NCI-H2227 (cell line): ENCODE measurements at regions not wholly inside any gene's neighbourhood (a gene's known extent, or its start where the extent isn't known, plus 50 kb on each side); places are given as distances from the start of the nearest gene placed in this dataset.

Experiments used
- DNase-seq: peaks from one replicate; lab custom pipeline; 2025; ENCODE audit not compliant: unreplicated experiment; lab: John Stamatoyannopoulos, UW

- no peak for DNase-seq
Measured at GRCh38 chr4:176970853-176971252, 178.1 kb upstream of the VEGFC start.

GRCh38 chr4:176971576-176972115 lies 178.9 kb upstream of the VEGFC start:
- no peak for DNase-seq

DNA sequence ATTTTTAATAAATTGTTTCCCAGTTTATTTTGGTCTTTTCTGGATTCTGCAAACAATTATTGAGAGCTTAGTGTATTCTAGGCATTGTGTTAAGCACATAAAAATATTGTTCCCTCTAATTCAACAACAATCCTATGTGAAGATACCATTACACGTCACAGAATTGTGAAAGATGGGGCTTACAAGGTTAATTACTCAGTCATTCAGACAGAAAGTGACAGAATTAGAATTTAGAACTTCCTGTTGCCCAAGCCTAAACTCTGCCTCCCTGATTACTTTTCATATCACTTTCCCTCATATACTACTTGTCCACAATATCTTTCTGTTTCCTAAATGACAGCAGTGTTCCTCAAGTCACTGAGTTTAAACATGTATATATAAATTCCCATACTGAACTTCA lies 186.7 kb upstream of the VEGFC start:
- no peak for DNase-seq

DNA sequence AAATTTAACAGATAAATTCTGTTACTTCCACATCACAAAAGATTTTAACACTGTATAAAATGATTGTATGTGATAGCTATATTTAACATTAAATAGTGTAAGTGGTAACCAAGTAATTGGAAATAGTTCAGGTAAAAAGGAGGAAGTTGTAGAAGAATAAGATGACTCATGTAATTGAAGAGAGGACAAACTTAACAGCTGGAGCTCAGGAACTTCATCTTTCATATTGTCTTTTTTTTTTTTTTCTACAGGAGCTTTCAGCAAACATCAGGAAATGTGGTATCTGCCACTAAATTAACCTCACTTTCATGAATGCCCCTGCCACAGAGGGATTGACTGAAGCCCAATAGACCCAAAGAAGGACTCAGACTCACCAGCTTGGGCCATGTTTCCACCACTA lies 188.4 kb upstream of the VEGFC start:
- no peak for DNase-seq

- DNase-seq, result no peak
Measured at GRCh38 chr4:176981551-176981950, 188.8 kb upstream of the VEGFC start.

DNA sequence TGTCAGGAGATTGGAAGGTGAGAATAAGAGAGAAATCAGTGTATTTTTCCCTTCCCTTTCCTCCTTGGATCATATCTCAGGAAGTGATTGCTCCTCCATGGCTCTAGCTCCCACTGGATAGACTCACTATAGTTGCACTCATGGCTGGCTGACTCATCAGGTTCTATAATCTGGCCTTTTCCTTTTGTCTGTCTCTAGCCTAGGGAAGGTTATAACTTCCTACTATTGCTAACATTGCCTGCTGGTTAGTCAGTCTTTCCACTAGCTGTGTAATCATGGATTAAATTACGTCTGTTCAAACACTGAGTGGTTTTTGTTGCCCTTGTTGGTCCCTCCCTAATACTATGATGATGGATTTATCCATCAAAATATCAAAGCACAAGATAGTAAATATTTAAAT lies 195.5 kb upstream of the VEGFC start:
- DNase-seq, result no peak

DNA sequence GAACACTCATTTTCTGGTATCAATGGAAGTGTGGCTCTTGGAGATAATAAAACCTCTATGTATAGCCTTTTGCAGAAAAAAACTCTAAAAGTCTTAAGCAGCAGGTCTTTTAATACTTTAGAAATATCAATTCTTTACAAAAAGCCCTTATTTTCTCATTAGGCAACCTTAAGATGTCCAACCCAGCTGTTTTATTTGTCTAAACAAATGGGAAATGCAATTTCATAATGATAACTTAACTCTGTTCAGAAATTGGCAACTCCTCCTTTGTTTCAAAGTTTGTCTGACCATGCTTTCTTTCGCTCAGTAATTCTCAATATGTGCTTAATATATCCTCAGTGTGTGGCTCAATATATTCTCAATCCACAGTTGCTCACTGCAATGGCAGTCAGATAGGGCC lies 196.5 kb upstream of the VEGFC start:
- DNase-seq, result no peak

DNA sequence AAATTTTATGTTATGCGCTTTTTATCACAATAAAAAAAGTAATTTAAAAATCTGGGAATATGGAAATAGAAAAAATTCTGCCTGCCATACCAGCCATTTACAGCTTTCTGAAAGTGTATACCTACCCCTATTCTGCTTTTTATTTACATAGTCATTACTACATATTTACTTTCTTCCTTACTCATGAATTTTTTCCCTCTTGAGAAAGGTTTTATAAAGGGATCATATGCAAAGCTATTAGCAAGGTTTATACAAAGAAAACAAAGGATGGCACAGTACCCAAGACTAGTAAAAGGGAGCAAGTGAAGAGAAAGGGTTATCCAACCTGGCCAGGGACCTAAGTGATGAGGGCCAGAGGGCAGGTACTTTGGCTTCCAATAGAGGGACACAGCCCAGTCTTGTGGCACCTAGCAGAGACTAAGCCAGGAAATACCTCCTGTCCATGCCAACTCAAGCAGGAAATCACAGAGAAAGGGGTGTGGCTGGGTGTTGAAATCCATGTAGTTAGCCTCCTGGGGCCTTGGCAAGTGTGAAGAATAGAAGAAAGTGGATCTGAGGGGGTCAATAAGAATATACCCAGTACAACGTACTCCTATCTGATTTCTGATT lies 207.3 kb upstream of the VEGFC start:
- no peak for DNase-seq

GRCh38 chr4:177001271-177002175 lies 208.8 kb upstream of the VEGFC start:
- DNase-seq, result no peak

GRCh38 chr4:177005674-177006230 lies 213.0 kb upstream of the VEGFC start:
- no peak for DNase-seq

GRCh38 chr4:177006331-177006730 lies 213.6 kb upstream of the VEGFC start:
- DNase-seq, result no peak

DNA sequence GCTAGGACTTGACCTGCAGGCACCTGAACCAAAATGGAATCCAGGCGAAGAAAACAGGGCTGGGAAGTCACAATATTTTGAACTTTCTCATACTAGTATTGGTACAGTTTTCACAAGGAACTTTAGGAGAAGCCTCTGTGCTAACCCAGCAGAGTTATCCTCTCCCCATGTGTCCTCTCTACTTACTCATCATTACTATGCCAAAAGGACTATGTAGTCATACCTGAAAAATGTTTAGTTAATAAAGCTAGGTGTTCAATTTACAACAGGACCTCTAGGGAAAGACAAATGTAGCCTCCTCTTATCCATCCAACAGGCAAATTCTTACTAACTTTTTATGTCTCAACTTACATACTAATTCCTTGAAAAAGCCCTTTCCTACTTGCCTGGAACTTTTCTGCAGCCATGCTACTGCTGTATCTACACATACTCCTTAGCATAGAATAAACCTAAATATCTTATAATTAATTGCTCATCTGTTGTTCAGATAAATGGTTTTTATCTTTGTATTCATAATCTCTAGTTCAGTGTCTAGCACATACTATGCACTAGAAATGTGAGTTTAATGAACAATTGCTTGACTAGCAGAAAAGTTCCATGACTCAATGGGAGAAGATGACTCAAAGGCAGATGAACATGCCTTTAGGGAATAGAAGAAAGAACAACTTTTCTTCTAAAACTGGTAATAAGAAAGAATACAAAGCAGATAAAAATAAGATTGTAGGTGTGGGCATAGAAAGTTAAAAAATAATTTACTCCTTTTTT lies 215.5 kb upstream of the VEGFC start:
- DNase-seq, result no peak

GRCh38 chr4:177008836-177009501 lies 216.2 kb upstream of the VEGFC start:
- DNase-seq, result no peak

DNA sequence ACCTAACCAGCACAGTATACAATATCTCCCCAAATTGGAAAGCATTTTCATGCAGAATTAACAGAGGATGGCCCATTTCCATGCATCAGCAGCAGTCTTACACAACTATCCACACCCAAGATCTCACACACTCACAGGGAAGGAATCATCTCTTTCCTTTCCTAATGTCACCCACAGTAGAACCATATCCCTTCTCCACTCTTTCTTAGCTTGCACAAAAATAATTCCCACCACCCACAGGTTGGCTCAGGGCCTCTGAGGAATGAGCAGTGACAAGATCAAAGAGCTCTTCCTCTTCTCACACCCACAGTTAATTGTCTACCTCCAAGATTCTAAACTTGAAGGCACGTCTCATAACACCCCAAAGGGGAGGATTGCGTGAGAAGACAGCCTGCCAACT lies 217.7 kb upstream of the VEGFC start:
- DNase-seq, result no peak

DNA sequence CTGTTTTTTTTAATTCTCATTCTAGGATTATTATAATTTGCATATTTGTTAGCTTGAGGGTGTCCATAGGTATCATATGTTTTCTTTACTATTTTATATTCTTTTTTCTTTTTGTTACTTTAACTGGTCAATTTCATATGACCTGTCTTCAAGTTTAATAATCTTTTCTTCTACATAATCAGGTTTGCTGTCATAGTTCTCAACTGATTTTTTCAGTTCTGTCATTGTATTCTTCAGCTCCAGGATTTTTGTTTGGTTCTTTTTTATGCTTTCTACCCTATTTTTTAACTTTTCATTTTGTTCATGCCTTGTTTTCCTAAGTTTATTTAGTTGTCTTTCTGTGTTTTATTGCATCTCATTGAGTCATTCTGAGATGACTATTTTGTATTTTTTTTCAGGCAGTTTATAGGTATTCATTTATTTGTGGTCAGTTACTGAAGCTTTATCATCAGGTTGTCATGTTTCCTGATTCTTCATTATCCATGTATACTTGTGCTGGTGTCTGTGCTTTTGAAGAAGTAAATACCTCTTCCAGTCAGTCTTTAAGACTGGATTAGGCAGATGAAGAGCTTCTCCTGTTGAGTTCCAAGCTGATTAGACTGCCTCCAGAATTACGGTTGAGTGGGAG lies 220.3 kb upstream of the VEGFC start:
- DNase-seq, result no peak

DNA sequence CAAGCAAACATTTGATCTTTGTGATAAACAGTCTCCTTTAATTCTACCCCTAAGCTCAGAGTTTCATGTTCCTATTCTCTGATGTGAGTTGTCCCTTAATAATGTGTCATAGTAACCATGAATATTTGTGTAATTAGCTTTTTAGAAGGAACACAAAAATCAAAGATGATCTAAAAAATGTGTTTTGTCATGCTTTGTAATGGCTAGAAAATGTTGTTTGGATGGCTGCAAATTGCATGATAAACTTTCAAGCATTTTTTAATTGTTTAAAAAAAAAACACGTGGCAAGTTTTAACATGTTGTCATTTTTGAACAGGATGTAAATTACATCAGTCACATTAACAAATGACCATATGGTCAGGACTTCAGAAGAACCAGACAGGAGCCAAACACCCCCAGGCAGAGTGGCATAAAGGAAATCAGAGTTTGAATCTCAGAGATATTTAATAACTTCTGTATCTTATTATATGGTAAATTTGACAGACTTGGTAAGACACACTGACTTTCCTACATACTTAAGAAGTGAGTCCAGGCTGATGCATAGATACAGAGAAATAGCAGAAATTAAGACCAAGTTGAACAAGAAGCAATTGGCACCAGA lies 223.9 kb upstream of the VEGFC start:
- no peak for DNase-seq

GRCh38 chr4:177023951-177024350 lies 231.2 kb upstream of the VEGFC start:
- no peak for DNase-seq

DNA sequence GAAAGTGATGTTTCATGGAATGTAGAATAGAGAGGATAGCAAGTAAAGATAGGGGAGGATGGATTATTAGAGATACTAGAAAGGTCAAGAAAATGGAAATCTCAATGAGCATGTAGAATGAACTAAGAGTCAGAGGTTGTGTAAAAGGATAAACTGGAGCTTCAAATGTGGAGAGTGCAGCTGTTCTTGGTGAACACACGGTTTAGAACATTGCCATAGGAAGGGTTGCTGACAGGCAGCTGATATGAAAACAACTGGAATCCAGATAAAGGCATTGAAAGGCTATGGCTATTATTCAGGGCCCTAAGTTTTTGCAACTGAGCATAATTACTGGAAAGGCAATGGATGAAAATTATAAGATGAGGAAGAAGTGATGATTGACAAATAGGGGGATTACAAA lies 239.6 kb upstream of the VEGFC start:
- DNase-seq, result no peak

GRCh38 chr4:177033135-177033534 lies 240.4 kb upstream of the VEGFC start:
- DNase-seq, result no peak

DNA sequence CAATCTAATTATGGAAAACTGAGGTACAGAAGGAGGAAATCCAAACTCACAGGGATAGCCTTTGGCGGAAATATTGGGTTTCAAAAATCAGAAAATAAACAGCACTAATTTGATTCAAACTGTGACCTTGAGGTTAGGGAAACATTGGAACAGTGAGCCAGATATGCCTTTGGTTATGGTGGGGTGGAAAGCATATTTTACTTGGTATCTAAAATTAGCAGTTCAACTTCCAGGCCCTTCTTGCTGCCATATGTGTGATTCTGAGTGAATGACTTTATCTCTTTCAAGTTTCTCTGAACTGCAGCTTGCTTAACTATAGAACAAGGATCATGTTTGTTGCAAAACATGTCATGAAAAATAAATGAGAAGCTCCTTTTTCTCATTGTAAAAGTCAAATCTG lies 240.9 kb upstream of the VEGFC start:
- DNase-seq, result no peak
